ENCODE measurements at regions not wholly inside any gene's neighbourhood (a gene's known extent, or its start where the extent isn't known, plus 50 kb on each side); places are given as distances from the start of the nearest gene placed in this dataset.

DNA sequence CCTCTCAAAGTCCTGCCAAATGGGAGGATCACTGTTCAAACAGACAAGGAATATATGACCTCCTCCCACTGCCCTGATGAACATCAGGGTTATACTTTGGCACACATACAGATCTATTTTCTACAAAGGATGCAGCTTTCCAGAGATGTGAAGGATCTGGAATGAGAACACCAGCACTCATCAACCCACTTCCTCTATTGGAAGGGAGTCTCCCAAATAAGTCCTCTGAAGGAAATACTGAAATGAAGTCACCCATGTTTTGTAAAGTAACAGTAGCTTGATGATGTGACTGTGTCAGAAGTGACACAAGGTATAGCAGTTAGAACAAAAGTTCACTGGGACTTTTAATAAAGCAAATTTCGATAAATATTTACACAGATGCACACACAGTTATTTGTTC, 104.9 kb downstream of the OGFRL1 start:
- BruUV-seq (replicated peaks): no TSS peak
- TF ChIP-seq RAD21 (IDR thresholded peaks at IDR 0.05; ENCODE audit: low read depth) (no peak), POLR2AphosphoS5 (IDR thresholded peaks at IDR 0.05; ENCODE audit: low read depth, low read length) (no peak)
- Histone ChIP-seq H3K4me2 (ENCODE audit: low read length) (no peak overlapping the region), H4K20me1 (ENCODE audit: insufficient read depth) (no peaks in the 10 kb centered on the region), H3K27ac (ENCODE audit: low read depth, low read length) (no peak overlapping the region), H3K36me3 (ENCODE audit: control insufficient read depth in 1 of 2, insufficient read depth in 2 of 2, low read length in 2 of 2) (no peaks in the 10 kb centered on the region), H2AFZ (ENCODE audit: low read depth, low read length, poor library complexity, severe bottlenecking) (no peak overlapping the region), H3K4me1 (ENCODE audit: control insufficient read depth in 1 of 2, insufficient read depth in 2 of 2, low read length in 2 of 2) (no peaks in the 10 kb centered on the region), H3K79me2 (ENCODE audit: insufficient read depth, low read length) (no peaks in the 10 kb centered on the region), H3K27me3 (ENCODE audit: insufficient read depth, low read length) (no peaks in the 10 kb centered on the region), H3K4me3 (replicated peaks in 1 of 2; ENCODE audit: low read depth in 1 of 2, low read length in 2 of 2) (no peak overlapping the region), H3K9me2 (ENCODE audit: insufficient read depth) (no peaks in the 10 kb centered on the region), H3K9ac (ENCODE audit: low read length) (no peak overlapping the region), H3K9me3 (ENCODE audit: control insufficient read depth in 1 of 2, insufficient read depth in 1 of 2, low read depth in 1 of 2, low read length in 2 of 2) (no peaks in the 10 kb centered on the region)
- DNase-seq (ENCODE audit: low read depth, low spot score): no peak
- intact Hi-C loops (cut with micrococcal nuclease): no loop called here
- ATAC-seq: no peak
- CTCF ChIA-PET: no interaction called here
- POLR2A ChIA-PET: no interaction called here
- RAD21 ChIA-PET (ENCODE audit: low non-redundant PET in 1 of 2, low total read pairs in 2 of 2, uncharacterized antibody in 2 of 2, unreplicated experiment in 2 of 2): no interaction called here

DNA sequence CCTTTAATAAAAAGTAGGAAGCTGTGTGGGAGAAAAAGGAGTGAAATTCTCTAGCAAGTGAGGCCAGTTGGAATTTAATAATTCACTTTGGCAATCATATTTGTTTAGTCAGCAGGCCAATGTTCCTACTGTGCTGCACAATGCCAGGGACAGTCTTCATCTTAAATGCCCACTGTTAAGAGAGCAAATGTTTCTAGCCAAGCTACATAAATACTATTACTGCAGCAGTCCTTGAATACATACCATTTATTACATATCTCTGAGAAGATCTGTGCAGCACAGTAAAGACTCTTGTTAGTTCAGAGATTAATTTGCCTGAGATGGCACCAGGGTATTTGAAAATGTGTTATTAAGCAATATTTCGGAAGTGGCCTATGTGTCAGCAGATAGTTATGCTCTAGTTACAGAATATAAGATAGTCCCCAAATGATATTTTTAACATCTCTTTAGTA, 105.4 kb downstream of the OGFRL1 start:
- Histone ChIP-seq H4K20me1 (ENCODE audit: insufficient read depth) (no peaks in the 10 kb centered on the region; the same call in 1 of the 2 replicates), H3K9me3 (ENCODE audit: control insufficient read depth in 1 of 2, insufficient read depth in 1 of 2, low read depth in 1 of 2, low read length in 2 of 2) (no peaks in the 10 kb centered on the region), H3K27ac (ENCODE audit: low read depth, low read length) (no peak overlapping the region), H3K9me2 (ENCODE audit: insufficient read depth) (no peaks in the 10 kb centered on the region), H3K79me2 (ENCODE audit: insufficient read depth, low read length) (no peaks in the 10 kb centered on the region), H2AFZ (ENCODE audit: low read depth, low read length, poor library complexity, severe bottlenecking) (no peak overlapping the region), H3K36me3 (ENCODE audit: control insufficient read depth in 1 of 2, insufficient read depth in 2 of 2, low read length in 2 of 2) (no peaks in the 10 kb centered on the region), H3K4me1 (ENCODE audit: control insufficient read depth in 1 of 2, insufficient read depth in 2 of 2, low read length in 2 of 2) (no peaks in the 10 kb centered on the region), H3K27me3 (ENCODE audit: insufficient read depth, low read length) (no peaks in the 10 kb centered on the region; the same call in 1 of the 2 replicates), H3K4me3 (replicated peaks in 1 of 2; ENCODE audit: low read depth in 1 of 2, low read length in 2 of 2) (no peak overlapping the region), H3K4me2 (ENCODE audit: low read length) (no peak overlapping the region), H3K9ac (ENCODE audit: low read length) (no peak overlapping the region)
- ChIA-PET RAD21 (ENCODE audit: low non-redundant PET in 1 of 2, low total read pairs in 2 of 2, uncharacterized antibody in 2 of 2, unreplicated experiment in 2 of 2) (no interaction called here), CTCF (no interaction called here), POLR2A (no interaction called here)
- intact Hi-C loops (cut with micrococcal nuclease): no loop called here
- DNase-seq (ENCODE audit: low read depth, low spot score): no peak
- BruUV-seq (replicated peaks): no TSS peak
- TF ChIP-seq SRF (IDR thresholded peaks at IDR 0.05; ENCODE audit: low read depth) (no peak), POLR2AphosphoS5 (IDR thresholded peaks at IDR 0.05; ENCODE audit: low read depth, low read length) (no peak), ELF1 (IDR thresholded peaks at IDR 0.05; ENCODE audit: borderline replicate concordance, low read depth) (no peak), EZH2phosphoT487 (IDR thresholded peaks at IDR 0.05; ENCODE audit: borderline replicate concordance) (no peak), SIN3A (IDR thresholded peaks at IDR 0.05; ENCODE audit: low read depth) (no peak), ZFX (IDR thresholded peaks at IDR 0.05) (no peak)
- TF ChIP-seq, protein P1, sequence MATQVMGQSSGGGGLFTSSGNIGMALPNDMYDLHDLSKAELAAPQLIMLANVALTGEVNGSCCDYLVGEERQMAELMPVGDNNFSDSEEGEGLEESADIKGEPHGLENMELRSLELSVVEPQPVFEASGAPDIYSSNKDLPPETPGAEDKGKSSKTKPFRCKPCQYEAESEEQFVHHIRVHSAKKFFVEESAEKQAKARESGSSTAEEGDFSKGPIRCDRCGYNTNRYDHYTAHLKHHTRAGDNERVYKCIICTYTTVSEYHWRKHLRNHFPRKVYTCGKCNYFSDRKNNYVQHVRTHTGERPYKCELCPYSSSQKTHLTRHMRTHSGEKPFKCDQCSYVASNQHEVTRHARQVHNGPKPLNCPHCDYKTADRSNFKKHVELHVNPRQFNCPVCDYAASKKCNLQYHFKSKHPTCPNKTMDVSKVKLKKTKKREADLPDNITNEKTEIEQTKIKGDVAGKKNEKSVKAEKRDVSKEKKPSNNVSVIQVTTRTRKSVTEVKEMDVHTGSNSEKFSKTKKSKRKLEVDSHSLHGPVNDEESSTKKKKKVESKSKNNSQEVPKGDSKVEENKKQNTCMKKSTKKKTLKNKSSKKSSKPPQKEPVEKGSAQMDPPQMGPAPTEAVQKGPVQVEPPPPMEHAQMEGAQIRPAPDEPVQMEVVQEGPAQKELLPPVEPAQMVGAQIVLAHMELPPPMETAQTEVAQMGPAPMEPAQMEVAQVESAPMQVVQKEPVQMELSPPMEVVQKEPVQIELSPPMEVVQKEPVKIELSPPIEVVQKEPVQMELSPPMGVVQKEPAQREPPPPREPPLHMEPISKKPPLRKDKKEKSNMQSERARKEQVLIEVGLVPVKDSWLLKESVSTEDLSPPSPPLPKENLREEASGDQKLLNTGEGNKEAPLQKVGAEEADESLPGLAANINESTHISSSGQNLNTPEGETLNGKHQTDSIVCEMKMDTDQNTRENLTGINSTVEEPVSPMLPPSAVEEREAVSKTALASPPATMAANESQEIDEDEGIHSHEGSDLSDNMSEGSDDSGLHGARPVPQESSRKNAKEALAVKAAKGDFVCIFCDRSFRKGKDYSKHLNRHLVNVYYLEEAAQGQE (IDR thresholded peaks at IDR 0.05; ENCODE audit: low read depth): no peak
- TF ChIP-seq, protein P2, sequence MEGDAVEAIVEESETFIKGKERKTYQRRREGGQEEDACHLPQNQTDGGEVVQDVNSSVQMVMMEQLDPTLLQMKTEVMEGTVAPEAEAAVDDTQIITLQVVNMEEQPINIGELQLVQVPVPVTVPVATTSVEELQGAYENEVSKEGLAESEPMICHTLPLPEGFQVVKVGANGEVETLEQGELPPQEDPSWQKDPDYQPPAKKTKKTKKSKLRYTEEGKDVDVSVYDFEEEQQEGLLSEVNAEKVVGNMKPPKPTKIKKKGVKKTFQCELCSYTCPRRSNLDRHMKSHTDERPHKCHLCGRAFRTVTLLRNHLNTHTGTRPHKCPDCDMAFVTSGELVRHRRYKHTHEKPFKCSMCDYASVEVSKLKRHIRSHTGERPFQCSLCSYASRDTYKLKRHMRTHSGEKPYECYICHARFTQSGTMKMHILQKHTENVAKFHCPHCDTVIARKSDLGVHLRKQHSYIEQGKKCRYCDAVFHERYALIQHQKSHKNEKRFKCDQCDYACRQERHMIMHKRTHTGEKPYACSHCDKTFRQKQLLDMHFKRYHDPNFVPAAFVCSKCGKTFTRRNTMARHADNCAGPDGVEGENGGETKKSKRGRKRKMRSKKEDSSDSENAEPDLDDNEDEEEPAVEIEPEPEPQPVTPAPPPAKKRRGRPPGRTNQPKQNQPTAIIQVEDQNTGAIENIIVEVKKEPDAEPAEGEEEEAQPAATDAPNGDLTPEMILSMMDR (IDR thresholded peaks at IDR 0.05 in 2 of 3, conservative IDR thresholded peaks at IDR 0.05 in 1 of 3; ENCODE audit: borderline replicate concordance in 1 of 3, insufficient read depth in 1 of 3, low read depth in 2 of 3, low read length in 2 of 3): no peak
- TF ChIP-seq, protein P3, sequence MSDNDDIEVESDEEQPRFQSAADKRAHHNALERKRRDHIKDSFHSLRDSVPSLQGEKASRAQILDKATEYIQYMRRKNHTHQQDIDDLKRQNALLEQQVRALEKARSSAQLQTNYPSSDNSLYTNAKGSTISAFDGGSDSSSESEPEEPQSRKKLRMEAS (IDR thresholded peaks at IDR 0.05): no peak
- ATAC-seq: no peak

All from HCT116 (cell line).